ENCODE measurements at regions not wholly inside any gene's neighbourhood (a gene's known extent, or its start where the extent isn't known, plus 50 kb on each side); places are given as distances from the start of the nearest gene placed in this dataset.

DNA sequence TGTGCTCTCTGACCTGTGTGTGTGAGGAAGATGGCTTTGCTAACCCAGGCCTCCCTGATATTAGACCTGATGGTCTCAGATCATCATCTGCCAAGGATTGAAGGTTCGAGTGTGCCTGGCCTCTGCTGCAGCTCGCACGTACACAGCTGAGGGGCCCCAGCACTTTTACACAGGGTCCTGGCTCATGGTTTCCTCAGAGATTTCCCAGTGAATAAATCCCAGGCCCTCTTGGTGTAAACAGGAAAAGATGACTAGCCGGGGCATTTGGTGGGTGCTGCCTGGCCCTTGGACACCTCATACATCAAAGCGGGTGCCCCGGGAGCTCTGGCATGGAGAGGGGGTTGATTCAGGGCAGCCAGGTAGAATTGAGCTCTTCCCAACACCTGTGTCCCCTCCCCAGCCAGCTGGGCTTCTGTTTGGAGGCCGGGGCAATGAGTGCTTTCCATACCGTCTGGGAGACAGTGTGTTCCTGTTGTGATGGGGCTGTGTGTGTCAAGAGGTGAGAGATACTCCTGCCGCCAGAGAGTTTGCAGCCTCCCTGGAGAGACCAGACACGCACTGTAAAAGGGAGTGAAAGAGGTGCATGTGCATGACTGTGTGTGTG, 72.5 kb upstream of the TLE3 start:
- no peak for ATAC-seq
- H3K36me3 Mint-ChIP-seq = no peaks in the 10 kb centered on the region
- 98% methylated on average over 9 of the region's 10 CpGs for WGBS (ENCODE audit: insufficient coverage)

DNA sequence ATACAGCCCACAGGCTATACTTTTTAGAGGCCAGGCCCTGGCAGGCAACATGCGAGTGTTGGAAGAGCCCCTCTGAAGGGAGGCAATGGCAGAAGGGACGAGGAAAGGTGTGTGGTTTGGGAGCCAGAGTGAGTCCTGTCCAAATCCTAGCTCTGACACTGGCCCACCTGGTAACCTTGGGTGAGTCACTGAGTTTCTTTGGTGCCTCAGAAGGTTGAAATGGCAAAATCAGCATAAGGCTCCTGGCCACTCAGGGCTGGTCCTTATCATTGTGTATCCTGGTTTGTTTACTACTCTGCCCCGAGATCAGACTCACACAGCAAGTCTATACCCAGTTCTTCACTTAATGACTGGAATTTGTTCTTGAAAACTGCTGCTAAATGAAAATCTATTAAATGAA, 71.4 kb upstream of the TLE3 start:
- H3K9me3 Mint-ChIP-seq = no peaks in the 10 kb centered on the region
- H3K36me3 Mint-ChIP-seq = no peaks in the 10 kb centered on the region
- no peak overlapping the region for H3K4me3 Mint-ChIP-seq
- no peak overlapping the region for H3K27ac Mint-ChIP-seq
- intact Hi-C loops (cut with micrococcal nuclease) = no loop called here
- H3K27me3 Mint-ChIP-seq (ENCODE audit: low read depth in 2 of 2) = peaks cover 15 to 18% of the 10 kb centered on the region in 2 donors
- H3K27me3 ChIP-seq (ENCODE audit: control insufficient read depth, insufficient read depth, low read length) = no peaks in the 10 kb centered on the region
- H3K4me3 ChIP-seq (ENCODE audit: low read length) = no peak overlapping the region
- H3K4me1 ChIP-seq (ENCODE audit: control insufficient read depth, insufficient read depth, low read length) = no peaks in the 10 kb centered on the region
- no peaks in the 10 kb centered on the region for H3K36me3 ChIP-seq (ENCODE audit: control insufficient read depth, insufficient read depth, low read length)
- no peaks in the 10 kb centered on the region for H3K9me3 ChIP-seq (ENCODE audit: control insufficient read depth, insufficient read depth, low read length)
- no peaks in the 10 kb centered on the region for H3K4me1 Mint-ChIP-seq
- no peak for DNase-seq
- no peak for ATAC-seq
- no peak overlapping the region for H3K27ac ChIP-seq (ENCODE audit: low read length)
- TF ChIP-seq, protein P1, sequence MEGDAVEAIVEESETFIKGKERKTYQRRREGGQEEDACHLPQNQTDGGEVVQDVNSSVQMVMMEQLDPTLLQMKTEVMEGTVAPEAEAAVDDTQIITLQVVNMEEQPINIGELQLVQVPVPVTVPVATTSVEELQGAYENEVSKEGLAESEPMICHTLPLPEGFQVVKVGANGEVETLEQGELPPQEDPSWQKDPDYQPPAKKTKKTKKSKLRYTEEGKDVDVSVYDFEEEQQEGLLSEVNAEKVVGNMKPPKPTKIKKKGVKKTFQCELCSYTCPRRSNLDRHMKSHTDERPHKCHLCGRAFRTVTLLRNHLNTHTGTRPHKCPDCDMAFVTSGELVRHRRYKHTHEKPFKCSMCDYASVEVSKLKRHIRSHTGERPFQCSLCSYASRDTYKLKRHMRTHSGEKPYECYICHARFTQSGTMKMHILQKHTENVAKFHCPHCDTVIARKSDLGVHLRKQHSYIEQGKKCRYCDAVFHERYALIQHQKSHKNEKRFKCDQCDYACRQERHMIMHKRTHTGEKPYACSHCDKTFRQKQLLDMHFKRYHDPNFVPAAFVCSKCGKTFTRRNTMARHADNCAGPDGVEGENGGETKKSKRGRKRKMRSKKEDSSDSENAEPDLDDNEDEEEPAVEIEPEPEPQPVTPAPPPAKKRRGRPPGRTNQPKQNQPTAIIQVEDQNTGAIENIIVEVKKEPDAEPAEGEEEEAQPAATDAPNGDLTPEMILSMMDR (IDR thresholded peaks at IDR 0.05) = no peak
- 94% methylated on average over 3 of the region's 3 CpGs for WGBS (ENCODE audit: insufficient coverage)

More for the DNA sequence above, 72.5 kb upstream of the TLE3 start:
- Histone ChIP-seq H3K9me3 (ENCODE audit: control insufficient read depth, insufficient read depth, low read length) (no peaks in the 10 kb centered on the region), H3K27me3 (ENCODE audit: control insufficient read depth, insufficient read depth, low read length) (no peaks in the 10 kb centered on the region), H3K36me3 (ENCODE audit: control insufficient read depth, insufficient read depth, low read length) (no peaks in the 10 kb centered on the region), H3K4me1 (ENCODE audit: control insufficient read depth, insufficient read depth, low read length) (no peaks in the 10 kb centered on the region), H3K27ac (ENCODE audit: low read length) (no peak overlapping the region), H3K4me3 (ENCODE audit: low read length) (no peak overlapping the region)
- Mint-ChIP-seq H3K27me3 (ENCODE audit: low read depth in 2 of 2) (peaks cover 19 to 25% of the 10 kb centered on the region in 2 donors), H3K4me3 (no peak overlapping the region), H3K4me1 (no peaks in the 10 kb centered on the region), H3K9me3 (no peaks in the 10 kb centered on the region), H3K27ac (no peak overlapping the region)
- DNase-seq = no peak
- intact Hi-C loops (cut with micrococcal nuclease) = no loop called here
- TF ChIP-seq, protein P1 (IDR thresholded peaks at IDR 0.05) = no peak

DNA sequence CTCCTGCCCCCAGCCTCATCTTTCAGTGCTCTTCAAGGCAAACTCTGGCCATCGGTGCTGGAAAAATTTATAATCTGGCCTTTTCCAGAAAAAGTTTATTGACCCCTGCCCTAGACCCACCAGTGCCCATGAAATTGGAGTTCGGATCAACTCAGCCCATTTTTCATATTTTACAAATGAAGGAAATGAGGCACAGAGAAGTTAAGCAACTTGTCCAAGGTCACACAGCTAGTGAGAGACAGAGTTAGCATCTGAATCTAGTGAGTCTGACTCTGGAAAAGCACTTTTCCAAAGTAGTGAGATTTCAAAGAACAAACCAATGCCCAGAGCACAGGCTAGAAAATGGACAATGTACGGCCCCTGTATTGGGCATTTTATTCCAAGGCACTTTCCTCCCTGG, 69.4 kb upstream of the TLE3 start:
- Histone ChIP-seq H3K27me3 (ENCODE audit: control insufficient read depth, insufficient read depth, low read length) (no peaks in the 10 kb centered on the region), H3K9me3 (ENCODE audit: control insufficient read depth, insufficient read depth, low read length) (no peaks in the 10 kb centered on the region), H3K27ac (ENCODE audit: low read length) (no peak overlapping the region), H3K4me1 (ENCODE audit: control insufficient read depth, insufficient read depth, low read length) (no peaks in the 10 kb centered on the region), H3K36me3 (ENCODE audit: control insufficient read depth, insufficient read depth, low read length) (no peaks in the 10 kb centered on the region), H3K4me3 (ENCODE audit: low read length) (no peak overlapping the region)
- H3K4me3 Mint-ChIP-seq = no peak overlapping the region
- TF ChIP-seq, protein P1 (IDR thresholded peaks at IDR 0.05) = no peak
- H3K9me3 Mint-ChIP-seq = no peaks in the 10 kb centered on the region
- DNase-seq = no peak
- no peaks in the 10 kb centered on the region for H3K4me1 Mint-ChIP-seq
- H3K27me3 Mint-ChIP-seq (ENCODE audit: low read depth in 2 of 2) = peaks cover 1 to 3% of the 10 kb centered on the region in 2 donors
- no peaks in the 10 kb centered on the region for H3K36me3 Mint-ChIP-seq
- intact Hi-C loops (cut with micrococcal nuclease) = no loop called here
- 100% methylated on average over 1 of the region's 3 CpGs for WGBS (ENCODE audit: insufficient coverage)
- no peak overlapping the region for H3K27ac Mint-ChIP-seq
- no peak for ATAC-seq

DNA sequence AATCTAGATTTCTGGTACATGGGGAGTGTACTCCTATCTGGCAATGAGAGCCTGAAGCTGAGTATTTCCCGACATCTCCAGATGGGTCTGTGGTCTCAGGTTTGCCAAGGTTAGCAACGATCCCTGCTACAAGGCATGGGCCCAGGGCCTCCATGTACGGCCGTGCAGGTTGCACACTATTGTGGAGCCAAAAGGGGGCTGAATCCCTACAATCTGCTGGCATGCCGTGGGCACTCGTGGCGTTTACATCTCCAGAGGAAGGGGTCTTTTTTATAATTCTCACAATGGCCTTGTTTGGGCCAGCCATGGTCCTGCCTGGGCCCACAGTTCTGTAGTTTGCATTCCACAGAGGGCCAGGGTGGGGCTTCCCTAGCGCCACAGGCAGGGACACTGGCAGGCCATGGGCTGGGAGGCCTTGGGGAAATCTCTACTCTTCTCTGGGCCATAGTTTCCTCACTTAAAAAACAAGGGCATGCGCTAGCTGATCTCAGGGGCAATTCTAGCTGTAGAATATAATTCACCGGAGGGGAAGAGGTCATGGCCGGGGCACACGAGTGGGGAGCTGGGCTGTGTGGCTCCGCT, 68.9 kb upstream of the TLE3 start:
- no peaks in the 10 kb centered on the region for H3K4me1 ChIP-seq (ENCODE audit: control insufficient read depth, insufficient read depth, low read length)
- Mint-ChIP-seq H3K9me3 (no peaks in the 10 kb centered on the region), H3K27ac (no peak overlapping the region), H3K4me3 (no peak overlapping the region), H3K36me3 (no peaks in the 10 kb centered on the region), H3K27me3 (ENCODE audit: low read depth in 2 of 2) (peaks cover 6 to 7% of the 10 kb centered on the region in 2 donors), H3K4me1 (peaks cover 0 to 5% of the 10 kb centered on the region in 2 donors)
- WGBS (ENCODE audit: insufficient coverage) = 92% methylated on average over 13 of the region's 13 CpGs
- H3K36me3 ChIP-seq (ENCODE audit: control insufficient read depth, insufficient read depth, low read length) = no peaks in the 10 kb centered on the region
- H3K27me3 ChIP-seq (ENCODE audit: control insufficient read depth, insufficient read depth, low read length) = no peaks in the 10 kb centered on the region
- no peaks in the 10 kb centered on the region for H3K9me3 ChIP-seq (ENCODE audit: control insufficient read depth, insufficient read depth, low read length)
- DNase-seq (no peak), ATAC-seq (no peak)
- no peak overlapping the region for H3K4me3 ChIP-seq (ENCODE audit: low read length)
- TF ChIP-seq, protein P1 (IDR thresholded peaks at IDR 0.05) = no peak
- intact Hi-C loops (cut with micrococcal nuclease) = no loop called here
- no peak overlapping the region for H3K27ac ChIP-seq (ENCODE audit: low read length)
